ENCODE measurements at regions not wholly inside any gene's neighbourhood (a gene's known extent, or its start where the extent isn't known, plus 50 kb on each side); places are given as distances from the start of the nearest gene placed in this dataset.

- FAIRE-seq (no peak), DNase-seq (ENCODE audit: low read depth, low spot score) (no peak)
- BruUV-seq (replicated peaks), result no TSS peak
- ChIA-PET CTCF (no interaction called here), POLR2A (no interaction called here)
- Histone ChIP-seq H3K9me3 (replicated peaks; ENCODE audit: control insufficient read depth, insufficient read depth, low read length) (no peaks in the 10 kb centered on the region), H3K4me3 (replicated peaks in 1 of 3; ENCODE audit: insufficient read depth in 1 of 3, low read depth in 1 of 3, low read length in 3 of 3) (no peak overlapping the region), H3K9ac (replicated peaks; ENCODE audit: extremely low read depth, insufficient read depth, low read length) (no peak overlapping the region), H3K4me1 (ENCODE audit: control insufficient read depth, extremely low read depth, insufficient read depth, low read length) (no peaks in the 10 kb centered on the region), H3K4me2 (ENCODE audit: insufficient read depth, low read length) (no peak overlapping the region), H3K27ac (ENCODE audit: insufficient read depth, low read depth, low read length) (no peak overlapping the region), H3K9me1 (replicated peaks; ENCODE audit: control insufficient read depth, extremely low read depth, insufficient read depth, low read length) (no peaks in the 10 kb centered on the region), H3K79me2 (ENCODE audit: control insufficient read depth, insufficient read depth, low read length) (no peaks in the 10 kb centered on the region), H3K36me3 (ENCODE audit: control insufficient read depth in 2 of 2, extremely low read depth in 1 of 2, insufficient read depth in 2 of 2, low read length in 2 of 2) (no peaks in the 10 kb centered on the region), H3K27me3 (ENCODE audit: control insufficient read depth in 2 of 2, insufficient read depth in 2 of 2, low read length in 2 of 2) (no peaks in the 10 kb centered on the region), H2AFZ (ENCODE audit: low read depth, low read length) (no peak overlapping the region), H4K20me1 (replicated peaks; ENCODE audit: control insufficient read depth, extremely low read depth, insufficient read depth, low read length) (no peaks in the 10 kb centered on the region)
- dilution Hi-C loops (cut with MboI; ENCODE audit: extremely low pct_ligation_motif_present, low sequenced_read_pairs) (no loop called here), intact Hi-C loops (cut with micrococcal nuclease) (no loop called here)
- TF ChIP-seq JUN (IDR thresholded peaks at IDR 0.05; ENCODE audit: borderline replicate concordance, insufficient read depth, insufficient read length, low read depth), result no peak
- TF ChIP-seq CTCF (IDR thresholded peaks at IDR 0.05; ENCODE audit: extremely low read depth in 1 of 2, insufficient read depth in 1 of 2, low read depth in 1 of 2, low read length in 2 of 2), result no peak
- TF ChIP-seq EZH2 (IDR thresholded peaks at IDR 0.05; ENCODE audit: borderline replicate concordance, low read depth, low read length, severe bottlenecking), result no peak
- TF ChIP-seq MAX (IDR thresholded peaks at IDR 0.05; ENCODE audit: insufficient read depth, insufficient read length), result no peak
- TF ChIP-seq FOS (IDR thresholded peaks at IDR 0.05; ENCODE audit: borderline replicate concordance, insufficient read depth, low read length), result no peak
- TF ChIP-seq GATA2 (IDR thresholded peaks at IDR 0.05; ENCODE audit: insufficient read depth, insufficient read length, low read depth, low read length), result no peak
- TF ChIP-seq POLR2A (IDR thresholded peaks at IDR 0.05; ENCODE audit: low read depth, low read length), result no peak
- no peak for TF ChIP-seq MYC (IDR thresholded peaks at IDR 0.05; ENCODE audit: low read depth, low read length)
- no peak for TF ChIP-seq POLR2AphosphoS5 (IDR thresholded peaks at IDR 0.05; ENCODE audit: insufficient read depth, low read depth, low read length)
Measured at GRCh38 chr5:117590944-117591343, 1016.3 kb upstream of the SEMA6A start.
